ENCODE measurements at regions not wholly inside any gene's neighbourhood (a gene's known extent, or its start where the extent isn't known, plus 50 kb on each side); places are given as distances from the start of the nearest gene placed in this dataset.
A peak's percentile ranks its signal among the peaks of the same experiment; 100 is the strongest.

- Histone ChIP-seq H3K27me3 (no peaks in the 10 kb centered on the region), H3K4me3 (no peak overlapping the region), H3K36me3 (no peaks in the 10 kb centered on the region), H3K4me1 (no peaks in the 10 kb centered on the region), H3K9me3 (no peaks in the 10 kb centered on the region), H3K27ac (no peak overlapping the region)
- FAIRE-seq: peak; percentile 65
- WGBS, 2 donors: 49 to 71% methylated on average over 4 of the region's 4 CpGs
- no peak for ATAC-seq
- no peak for TF ChIP-seq CTCF (IDR thresholded peaks at IDR 0.05)
- intact Hi-C loops (cut with DNase I): no loop called here
- no peak for DNase-seq
Observed at GRCh38 chr3:181265750-181266333, 276.3 kb upstream of the DNAJC19 start.

- Histone ChIP-seq H3K4me3 (no peak overlapping the region), H3K27ac (no peak overlapping the region), H3K9me3 (no peaks in the 10 kb centered on the region), H3K27me3 (no peaks in the 10 kb centered on the region), H3K36me3 (no peaks in the 10 kb centered on the region), H3K4me1 (no peaks in the 10 kb centered on the region)
- no peak for ATAC-seq
- intact Hi-C loops (cut with DNase I): no loop called here
- no peak for TF ChIP-seq CTCF (IDR thresholded peaks at IDR 0.05)
- no peak for FAIRE-seq
- WGBS, 2 donors: 69 to 74% methylated on average over 2 of the region's 2 CpGs
- DNase-seq: no peak
Observed at GRCh38 chr3:181264486-181264885, 274.9 kb upstream of the DNAJC19 start.

- H3K27me3 ChIP-seq: no peaks in the 10 kb centered on the region
- TF ChIP-seq CTCF (IDR thresholded peaks at IDR 0.05): no peak
- DNase-seq (no peak), FAIRE-seq (no peak), ATAC-seq (no peak)
- H3K27ac ChIP-seq: no peak overlapping the region
- intact Hi-C loops (cut with DNase I): no loop called here
- no peaks in the 10 kb centered on the region for H3K9me3 ChIP-seq
- H3K36me3 ChIP-seq: no peaks in the 10 kb centered on the region
- 41 to 52% methylated on average over 3 of the region's 3 CpGs for WGBS, 2 donors
- H3K4me1 ChIP-seq: no peaks in the 10 kb centered on the region
- H3K4me3 ChIP-seq: no peak overlapping the region
Observed at GRCh38 chr3:181253796-181254195, 264.3 kb upstream of the DNAJC19 start.

GRCh38 chr3:181252631-181253030 lies 263.1 kb upstream of the DNAJC19 start:
- ATAC-seq: no peak
- no peak for DNase-seq
- no peaks in the 10 kb centered on the region for H3K4me1 ChIP-seq
- no peaks in the 10 kb centered on the region for H3K36me3 ChIP-seq
- no peaks in the 10 kb centered on the region for H3K27me3 ChIP-seq
- intact Hi-C loops (cut with DNase I): no loop called here
- no peak overlapping the region for H3K4me3 ChIP-seq
- no peak for FAIRE-seq
- no peak for TF ChIP-seq CTCF (IDR thresholded peaks at IDR 0.05)
- no peaks in the 10 kb centered on the region for H3K9me3 ChIP-seq
- 22 to 40% methylated on average over 3 of the region's 3 CpGs for WGBS, 2 donors
- no peak overlapping the region for H3K27ac ChIP-seq

GRCh38 chr3:181250714-181251113 lies 261.2 kb upstream of the DNAJC19 start:
- no peaks in the 10 kb centered on the region for H3K36me3 ChIP-seq
- intact Hi-C loops (cut with DNase I): no loop called here
- H3K27ac ChIP-seq: no peak overlapping the region
- 61 to 79% methylated on average over 3 of the region's 3 CpGs for WGBS, 2 donors
- no peak for ATAC-seq
- no peaks in the 10 kb centered on the region for H3K4me1 ChIP-seq
- DNase-seq: no peak
- H3K27me3 ChIP-seq: no peaks in the 10 kb centered on the region
- no peaks in the 10 kb centered on the region for H3K9me3 ChIP-seq
- no peak for FAIRE-seq
- no peak for TF ChIP-seq CTCF (IDR thresholded peaks at IDR 0.05)
- H3K4me3 ChIP-seq: no peak overlapping the region
